ENCODE measurements at regions not wholly inside any gene's neighbourhood (a gene's known extent, or its start where the extent isn't known, plus 50 kb on each side); places are given as distances from the start of the nearest gene placed in this dataset.

GRCh38 chr2:120955427-120955826, 219.8 kb downstream of the GLI2 start:
- TF ChIP-seq POLR2A (IDR thresholded peaks at IDR 0.05; ENCODE audit: low read length) (no peak), GATA1 (IDR thresholded peaks at IDR 0.05; ENCODE audit: low read depth, low read length) (no peak)

Data from erythroblast (primary cell).